WTC11 (cell line): ENCODE measurements at regions not wholly inside any gene's neighbourhood (a gene's known extent, or its start where the extent isn't known, plus 50 kb on each side); places are given as distances from the start of the nearest gene placed in this dataset.

Source experiments
- ATAC-seq: fragments of 200-7000 bp; cut with Tn5 transposase; 2 replicates; pipeline ENCODE4 v1.10.0; 2021; ENCODE audit warnings: mild to moderate bottlenecking, moderate library complexity
- CTCF ChIA-PET: fragments of 300-600 bp; sonication (Branson Sonifier 250); formaldehyde crosslinking; loops from one replicate; lab custom pipeline; 2021; ENCODE audit warnings: antibody characterized with exemption; lab: Charles Lee
- POLR2A ChIA-PET: fragments of 350-600 bp; sonication (Branson Sonifier 250); formaldehyde crosslinking; loops from one replicate; lab custom pipeline; 2021; ENCODE audit warnings: antibody characterized with exemption; lab: Charles Lee
- DNase-seq: peaks from one replicate; pipeline ENCODE4 v3.0.0; 2021; ENCODE audit warnings: low spot score
- H3K27ac Mint-ChIP-seq: 2 replicates; pipeline ENCODE4 v1.8.0; 2021; ENCODE audit warnings: mixed read lengths
- H3K27me3 Mint-ChIP-seq: 2 replicates; pipeline ENCODE4 v1.8.0; 2021; ENCODE audit warnings: low read depth, mild to moderate bottlenecking, moderate library complexity, mixed read lengths
- H3K36me3 Mint-ChIP-seq: 2 replicates; pipeline ENCODE4 v1.8.0; 2021; ENCODE audit warnings: mixed read lengths
- H3K4me1 Mint-ChIP-seq: 2 replicates; pipeline ENCODE4 v1.8.0; 2022; ENCODE audit warnings: mixed read lengths
- H3K4me3 Mint-ChIP-seq: 2 replicates; pipeline ENCODE4 v1.8.0; 2021; ENCODE audit warnings: mild to moderate bottlenecking, moderate library complexity, mixed read lengths
- H3K9me3 Mint-ChIP-seq: 2 replicates; pipeline ENCODE4 v1.8.0; 2021; ENCODE audit warnings: mixed read lengths
- AFF4 ChIP-seq: sonication (generic); formaldehyde crosslinking; IDR thresholded peaks from 2 replicates; pipeline ENCODE4 v1.8.1; 2023; ENCODE audit warnings: mild to moderate bottlenecking, missing genetic modification reagents, borderline replicate concordance
- AR ChIP-seq: fragments of 250-450 bp; sonication (Bioruptor Pico); IDR thresholded peaks from 2 replicates; pipeline ENCODE4 v1.9.0; 2021; ENCODE audit warnings: mild to moderate bottlenecking
- CTCF ChIP-seq: fragments of 200-600 bp; IDR thresholded peaks from 2 replicates; pipeline ENCODE4 v1.8.0; 2022; ENCODE audit warnings: antibody characterized with exemption
- E2F4 ChIP-seq: sonication (generic); formaldehyde crosslinking; IDR thresholded peaks from 2 replicates; pipeline ENCODE4 v1.8.1; 2022; ENCODE audit warnings: low read depth, mild to moderate bottlenecking, moderate library complexity, missing genetic modification reagents, borderline replicate concordance
- ELF4 ChIP-seq: sonication (generic); formaldehyde crosslinking; IDR thresholded peaks from 2 replicates; pipeline ENCODE4 v1.8.1; 2022; ENCODE audit warnings: low read depth, mild to moderate bottlenecking, moderate library complexity, missing genetic modification reagents
- ESRRA ChIP-seq: sonication (generic); formaldehyde crosslinking; IDR thresholded peaks from 2 replicates; pipeline ENCODE4 v1.8.1; 2022; ENCODE audit warnings: mild to moderate bottlenecking, missing genetic modification reagents, borderline replicate concordance
- FOXP1 ChIP-seq: sonication (generic); formaldehyde crosslinking; IDR thresholded peaks from 2 replicates; pipeline ENCODE4 v1.8.0; 2022; ENCODE audit warnings: missing genetic modification reagents, mild to moderate bottlenecking, moderate library complexity, borderline replicate concordance
- JAZF1 ChIP-seq: fragments of 250-450 bp; sonication (Bioruptor Pico); IDR thresholded peaks from 2 replicates; pipeline ENCODE4 v1.9.0; 2021; ENCODE audit warnings: moderate library complexity, mild to moderate bottlenecking, inconsistent platforms
- MAX ChIP-seq: sonication (generic); formaldehyde crosslinking; IDR thresholded peaks from 2 replicates; pipeline ENCODE4 v1.8.0; 2022; ENCODE audit warnings: mild to moderate bottlenecking, missing genetic modification reagents
- MXD4 ChIP-seq: fragments of 250-450 bp; sonication (Bioruptor Pico); IDR thresholded peaks from 2 replicates; pipeline ENCODE4 v1.8.0; 2021; ENCODE audit warnings: mild to moderate bottlenecking, moderate library complexity, borderline replicate concordance
- PRDM15 ChIP-seq: sonication (generic); formaldehyde crosslinking; IDR thresholded peaks from 2 replicates; pipeline ENCODE4 v1.8.0; 2022; ENCODE audit warnings: missing genetic modification reagents
- PRRX2 ChIP-seq: fragments of 250-450 bp; sonication (Bioruptor Pico); IDR thresholded peaks from 2 replicates; pipeline ENCODE4 v1.8.0; 2021; ENCODE audit warnings: mild to moderate bottlenecking
- TP53 ChIP-seq: sonication (generic); formaldehyde crosslinking; IDR thresholded peaks from 2 replicates; pipeline ENCODE4 v1.8.1; 2023; ENCODE audit warnings: mild to moderate bottlenecking, missing genetic modification reagents
- ZNF263 ChIP-seq: sonication (generic); formaldehyde crosslinking; IDR thresholded peaks from 2 replicates; pipeline ENCODE4 v1.8.1; 2022; ENCODE audit warnings: low read depth, mild to moderate bottlenecking, moderate library complexity, missing genetic modification reagents
- ZNF416 ChIP-seq: fragments of 250-450 bp; sonication (Bioruptor Pico); IDR thresholded peaks from 2 replicates; pipeline ENCODE4 v1.9.0; 2021; ENCODE audit warnings: mild to moderate bottlenecking, inconsistent platforms
- ZNF423 ChIP-seq: fragments of 250-450 bp; sonication (Bioruptor Pico); IDR thresholded peaks from 2 replicates; pipeline ENCODE4 v2.1.2; 2022; ENCODE audit warnings: mild to moderate bottlenecking, moderate library complexity

GRCh38 chr2:126990200-126990599, 91.5 kb downstream of the TEX51 start:
- Mint-ChIP-seq H3K36me3 (no peaks in the 10 kb centered on the region; the same call in 1 of the 2 replicates), H3K4me1 (no peaks in the 10 kb centered on the region), H3K9me3 (peaks cover 10% of the 10 kb centered on the region), H3K4me3 (no peak overlapping the region), H3K27me3 (peaks cover 6% of the 10 kb centered on the region), H3K27ac (no peak overlapping the region)
- DNase-seq = no peak
- TF ChIP-seq PRDM15 (CRISPR knock-in tag) = no peak
- no peak for TF ChIP-seq AFF4 (CRISPR knock-in tag)
- TF ChIP-seq E2F4 = no peak
- TF ChIP-seq ELF4 (CRISPR knock-in tag) = no peak
- TF ChIP-seq ZNF423 (CRISPR knock-in tag) = no peak
- TF ChIP-seq CTCF = no peak
- TF ChIP-seq ZNF263 = no peak
- TF ChIP-seq FOXP1 (CRISPR knock-in tag) = no peak
- no peak for TF ChIP-seq TP53
- no peak for TF ChIP-seq PRRX2
- no peak for TF ChIP-seq JAZF1 (CRISPR knock-in tag)
- TF ChIP-seq MXD4 (CRISPR knock-in tag) = no peak
- TF ChIP-seq ZNF416 (CRISPR knock-in tag) = no peak
- TF ChIP-seq MAX = no peak
- no peak for TF ChIP-seq ESRRA (CRISPR knock-in tag)
- no peak for TF ChIP-seq AR
- ATAC-seq = no peak
- POLR2A ChIA-PET = no interaction called here
- CTCF ChIA-PET = interaction anchor here (1.1 to 1.3 kb wide), 2 partner anchors 18 to 125 kb away, joined by 3 to 5 read pairs; no protein-coding TSS in a partner anchor
